ENCODE measurements at regions not wholly inside any gene's neighbourhood (a gene's known extent, or its start where the extent isn't known, plus 50 kb on each side); places are given as distances from the start of the nearest gene placed in this dataset.

GRCh38 chr19:32234663-32235217 lies 110.7 kb upstream of the ZNF507 start:
- Histone ChIP-seq H3K4me1 (ENCODE audit: control insufficient read depth, low read length) (no peaks in the 10 kb centered on the region), H3K27ac (ENCODE audit: low read depth, low read length) (no peak overlapping the region), H3K36me3 (ENCODE audit: control insufficient read depth, low read length) (no peaks in the 10 kb centered on the region), H3K27me3 (ENCODE audit: control insufficient read depth, low read length) (no peaks in the 10 kb centered on the region), H3K4me2 (ENCODE audit: low read length) (no peak overlapping the region), H3K4me3 (ENCODE audit: low read length) (no peak overlapping the region), H3K79me2 (ENCODE audit: control insufficient read depth, low read length) (no peaks in the 10 kb centered on the region), H3K9me2 (replicated peaks; ENCODE audit: control insufficient read depth, low read length) (no peaks in the 10 kb centered on the region), H3F3A (ENCODE audit: control insufficient read depth, insufficient read depth) (no peaks in the 10 kb centered on the region), H4K20me1 (ENCODE audit: control insufficient read depth, insufficient read depth, low read depth, low read length) (no peaks in the 10 kb centered on the region), H3K9me3 (ENCODE audit: control insufficient read depth, insufficient read depth, low read length) (no peaks in the 10 kb centered on the region)
- TF ChIP-seq EZH2phosphoT487 (IDR thresholded peaks at IDR 0.05; ENCODE audit: borderline replicate concordance, low read length) (no peak), CTCF (IDR thresholded peaks at IDR 0.05; ENCODE audit: low read depth, low read length, poor library complexity, severe bottlenecking) (no peak)

GRCh38 chr19:32238076-32238475 lies 107.3 kb upstream of the ZNF507 start:
- H3K4me3 ChIP-seq (ENCODE audit: low read length): no peak overlapping the region
- no peak overlapping the region for H3K27ac ChIP-seq (ENCODE audit: low read depth, low read length)
- no peaks in the 10 kb centered on the region for H3K9me2 ChIP-seq (replicated peaks; ENCODE audit: control insufficient read depth, low read length)
- no peaks in the 10 kb centered on the region for H3K4me1 ChIP-seq (ENCODE audit: control insufficient read depth, low read length)
- H4K20me1 ChIP-seq (ENCODE audit: control insufficient read depth, insufficient read depth, low read depth, low read length): no peaks in the 10 kb centered on the region
- no peaks in the 10 kb centered on the region for H3K27me3 ChIP-seq (ENCODE audit: control insufficient read depth, low read length)
- H3K36me3 ChIP-seq (ENCODE audit: control insufficient read depth, low read length): no peaks in the 10 kb centered on the region
- no peaks in the 10 kb centered on the region for H3K9me3 ChIP-seq (ENCODE audit: control insufficient read depth, insufficient read depth, low read length)
- no peaks in the 10 kb centered on the region for H3K79me2 ChIP-seq (ENCODE audit: control insufficient read depth, low read length)
- TF ChIP-seq CTCF (IDR thresholded peaks at IDR 0.05; ENCODE audit: low read depth, low read length, poor library complexity, severe bottlenecking) (no peak), EZH2phosphoT487 (IDR thresholded peaks at IDR 0.05; ENCODE audit: borderline replicate concordance, low read length) (no peak)
- H3K4me2 ChIP-seq (ENCODE audit: low read length): no peak overlapping the region
- H3F3A ChIP-seq (ENCODE audit: control insufficient read depth, insufficient read depth): no peaks in the 10 kb centered on the region

- Histone ChIP-seq H3K79me2 (ENCODE audit: control insufficient read depth, low read length) (no peaks in the 10 kb centered on the region), H3K9me2 (replicated peaks; ENCODE audit: control insufficient read depth, low read length) (no peaks in the 10 kb centered on the region), H3K36me3 (ENCODE audit: control insufficient read depth, low read length) (no peaks in the 10 kb centered on the region), H3K4me2 (ENCODE audit: low read length) (no peak overlapping the region), H4K20me1 (ENCODE audit: control insufficient read depth, insufficient read depth, low read depth, low read length) (no peaks in the 10 kb centered on the region), H3F3A (ENCODE audit: control insufficient read depth, insufficient read depth) (no peaks in the 10 kb centered on the region), H3K4me1 (ENCODE audit: control insufficient read depth, low read length) (no peaks in the 10 kb centered on the region), H3K27ac (ENCODE audit: low read depth, low read length) (no peak overlapping the region), H3K4me3 (ENCODE audit: low read length) (no peak overlapping the region), H3K27me3 (ENCODE audit: control insufficient read depth, low read length) (no peaks in the 10 kb centered on the region), H3K9me3 (ENCODE audit: control insufficient read depth, insufficient read depth, low read length) (no peaks in the 10 kb centered on the region)
- TF ChIP-seq CTCF (IDR thresholded peaks at IDR 0.05; ENCODE audit: low read depth, low read length, poor library complexity, severe bottlenecking) (no peak), EZH2phosphoT487 (IDR thresholded peaks at IDR 0.05; ENCODE audit: borderline replicate concordance, low read length) (no peak)
Measured at GRCh38 chr19:32240316-32240715, 105.1 kb upstream of the ZNF507 start.
